Mesenchymal stem cell (in vitro differentiated cells and primary cell): ENCODE measurements at regions not wholly inside any gene's neighbourhood (a gene's known extent, or its start where the extent isn't known, plus 50 kb on each side); places are given as distances from the start of the nearest gene placed in this dataset.

ENCODE experiments used
- DNase-seq: peaks from one replicate; pipeline ENCODE4 v3.0.0-alpha.2; 2013
- H2AFZ ChIP-seq: one replicate; pipeline ENCODE4 v1.6.1; 2013; ENCODE audit warnings: low read depth, mild to moderate bottlenecking, control low read depth, inconsistent platforms, low read length, moderate library complexity
- H2AK5ac ChIP-seq: 2 replicates; pipeline ENCODE4 v1.6.1; 2013; ENCODE audit warnings: low read length, moderate library complexity, mild to moderate bottlenecking, inconsistent platforms; ENCODE audit not compliant: severe bottlenecking
- H2BK120ac ChIP-seq: one replicate; pipeline ENCODE4 v1.6.1; 2013; ENCODE audit warnings: low read depth, mild to moderate bottlenecking, inconsistent platforms, low read length, moderate library complexity
- H2BK12ac ChIP-seq, 2 experiments: one replicate each; pipeline ENCODE4 v1.6.1; 2013; ENCODE audit warnings: inconsistent platforms in 2 of 2, low read length in 2 of 2, mild to moderate bottlenecking in 2 of 2, moderate library complexity in 2 of 2, control low read depth in 1 of 2
- H2BK15ac ChIP-seq: one replicate; pipeline ENCODE4 v1.6.1; 2013; ENCODE audit warnings: mild to moderate bottlenecking, low read depth, inconsistent platforms; ENCODE audit not compliant: poor library complexity, severe bottlenecking
- H2BK5ac ChIP-seq: 2 replicates; pipeline ENCODE4 v1.6.1; 2013; ENCODE audit warnings: low read depth, mild to moderate bottlenecking, low read length, control low read depth, inconsistent platforms; ENCODE audit not compliant: poor library complexity, severe bottlenecking
- H3K14ac ChIP-seq, 2 experiments: one replicate each; pipeline ENCODE4 v1.6.1; 2013; ENCODE audit warnings: inconsistent platforms in 2 of 2, low read length in 2 of 2, control low read depth in 1 of 2, mild to moderate bottlenecking in 1 of 2, moderate library complexity in 1 of 2
- H3K18ac ChIP-seq, 2 experiments: one replicate each; pipeline ENCODE4 v1.6.1; 2013; ENCODE audit warnings: inconsistent platforms in 2 of 2, low read length in 2 of 2, control low read depth in 1 of 2, low read depth in 1 of 2, mild to moderate bottlenecking in 1 of 2
- H3K23ac ChIP-seq, 2 experiments: one replicate each; pipeline ENCODE4 v1.6.1; 2013; ENCODE audit warnings: inconsistent platforms in 2 of 2, low read length in 2 of 2, mild to moderate bottlenecking in 2 of 2, moderate library complexity in 2 of 2, control low read depth in 1 of 2
- H3K27ac ChIP-seq: 2 replicates; pipeline ENCODE4 v1.5.1; 2013; ENCODE audit warnings: mild to moderate bottlenecking, moderate library complexity, low read length, control low read depth, inconsistent platforms; ENCODE audit not compliant: poor library complexity, severe bottlenecking
- H3K27me3 ChIP-seq, 2 experiments: 2 replicates each; pipeline versions ENCODE4 v1.6.1 to v1.7.0; 2013; ENCODE audit warnings: low read length in 2 of 2, mild to moderate bottlenecking in 2 of 2, moderate library complexity in 2 of 2, control low read depth in 1 of 2, inconsistent platforms in 1 of 2; ENCODE audit not compliant: control insufficient read depth in 1 of 2, insufficient read depth in 1 of 2
- H3K36me3 ChIP-seq, 2 experiments: 2 replicates each; pipeline versions ENCODE4 v1.6.1 to v1.7.0; 2013; ENCODE audit warnings: low read length in 2 of 2, control low read depth in 1 of 2, inconsistent platforms in 1 of 2, low read depth in 1 of 2, mild to moderate bottlenecking in 1 of 2; ENCODE audit not compliant: insufficient read depth in 2 of 2, control insufficient read depth in 1 of 2
- H3K4ac ChIP-seq, 2 experiments: one replicate each; pipeline ENCODE4 v1.6.1; 2013; ENCODE audit warnings: inconsistent platforms in 2 of 2, low read length in 2 of 2, mild to moderate bottlenecking in 2 of 2, moderate library complexity in 2 of 2, control low read depth in 1 of 2, low read depth in 1 of 2
- H3K4me1 ChIP-seq: 2 replicates; pipeline ENCODE4 v1.6.1; 2013; ENCODE audit warnings: low read depth, low read length, control low read depth; ENCODE audit not compliant: control insufficient read depth, insufficient read depth
- H3K4me2 ChIP-seq: 2 replicates; pipeline ENCODE4 v1.6.1; 2013; ENCODE audit warnings: low read length, mild to moderate bottlenecking, inconsistent platforms; ENCODE audit not compliant: poor library complexity, severe bottlenecking
- H3K4me3 ChIP-seq, 2 experiments: 2 replicates each; pipeline versions ENCODE4 v1.5.1 to v1.7.0; 2013; ENCODE audit warnings: low read length in 2 of 2, mild to moderate bottlenecking in 2 of 2, control low read depth in 1 of 2, low read depth in 1 of 2; ENCODE audit not compliant: insufficient read depth in 1 of 2
- H3K79me1 ChIP-seq: replicated peaks from 2 replicates; pipeline ENCODE4 v1.6.1; 2013; ENCODE audit warnings: mild to moderate bottlenecking, control low read depth, low read length, inconsistent platforms; ENCODE audit not compliant: poor library complexity, severe bottlenecking
- H3K9ac ChIP-seq: 2 replicates; pipeline ENCODE4 v1.7.0; 2013; ENCODE audit warnings: mild to moderate bottlenecking, low read length, moderate library complexity
- H3K9me3 ChIP-seq: 2 replicates; pipeline ENCODE4 v1.7.0; 2013; ENCODE audit warnings: mild to moderate bottlenecking, low read length; ENCODE audit not compliant: control insufficient read depth
- H4K8ac ChIP-seq: one replicate; pipeline ENCODE4 v1.6.1; 2013; ENCODE audit warnings: inconsistent platforms, mild to moderate bottlenecking, low read length, moderate library complexity
- H4K91ac ChIP-seq: one replicate; pipeline ENCODE4 v1.6.1; 2013; ENCODE audit warnings: mild to moderate bottlenecking, low read length, inconsistent platforms
- WGBS: methylation state at CpG from one replicate; pipeline ENCODE4 v1.1.7; 2013; ENCODE audit warnings: mixed read lengths; 5-methylcytosine and 5-hydroxymethylcytosine counted together

DNA sequence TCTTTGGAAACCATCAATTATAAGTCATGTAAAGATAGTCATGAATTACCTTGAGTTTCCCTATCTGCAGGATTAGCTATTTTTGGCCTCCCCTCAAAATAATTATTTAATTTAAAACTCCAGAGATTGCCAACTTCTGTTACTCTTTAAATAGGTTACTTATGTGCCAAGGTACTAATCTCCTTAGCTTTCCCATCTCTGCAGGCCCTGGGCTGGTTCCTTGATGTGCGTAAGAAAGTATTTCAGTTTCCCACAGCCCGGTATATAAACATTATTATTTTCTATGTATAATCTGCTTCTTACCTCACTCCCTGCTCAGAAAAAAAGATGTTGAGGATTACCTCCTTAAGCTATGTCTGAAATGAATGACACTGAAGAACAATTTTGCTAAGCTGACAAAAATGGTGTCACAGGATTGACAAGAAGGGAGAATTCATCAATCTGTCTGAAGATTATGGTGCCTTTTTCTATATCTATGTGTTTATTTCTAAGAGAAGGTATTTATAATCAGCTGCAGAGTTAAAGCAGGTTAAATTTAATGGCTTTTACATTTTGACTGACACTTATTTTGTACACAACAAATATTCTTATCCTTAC is 1697.2 kb upstream of the PCDH20 start:
- no peak for DNase-seq
- no CpG with 5 or more reads among the region's 2 CpGs for WGBS
- no peak overlapping the region for H2BK12ac ChIP-seq

DNA sequence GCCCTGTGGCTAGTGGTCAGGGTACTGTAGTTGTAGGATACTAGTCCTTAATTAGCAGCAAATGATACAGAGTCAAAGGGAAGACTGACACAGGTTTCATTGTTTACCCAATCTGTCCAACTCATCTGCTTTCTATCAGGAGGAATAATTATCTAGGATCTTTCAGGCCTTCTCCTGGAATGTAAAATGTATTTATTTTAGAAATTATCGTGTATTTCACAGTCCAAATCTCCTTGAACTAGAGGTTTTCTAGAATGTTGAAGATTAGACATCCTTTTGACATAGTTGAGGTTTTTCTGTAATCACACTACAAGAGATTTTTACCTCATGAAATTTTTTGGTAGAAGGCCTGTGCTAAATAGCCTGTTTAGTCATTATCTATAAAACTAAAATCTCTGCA is 1694.8 kb upstream of the PCDH20 start:
- no peak for DNase-seq
- Histone ChIP-seq H3K9ac (no peak overlapping the region), H2BK15ac (no peak overlapping the region), H2BK12ac (no peak overlapping the region), H3K9me3 (no peaks in the 10 kb centered on the region), H3K4me2 (no peak overlapping the region), H3K79me1 (no peaks in the 10 kb centered on the region), H2AK5ac (no peak overlapping the region), H3K27me3 (no peaks in the 10 kb centered on the region), H3K14ac (no peak overlapping the region), H3K27ac (no peak overlapping the region), H3K4me1 (no peaks in the 10 kb centered on the region), H2BK120ac (no peak overlapping the region), H3K4ac (no peak overlapping the region), H3K4me3 (no peak overlapping the region), H3K18ac (no peak overlapping the region), H3K23ac (no peak overlapping the region), H2AFZ (no peak overlapping the region), H4K91ac (no peak overlapping the region), H4K8ac (no peak overlapping the region), H2BK5ac (no peak overlapping the region), H3K36me3 (no peaks in the 10 kb centered on the region)
- no CpG with 5 or more reads among the region's 1 CpG for WGBS

More for the DNA sequence above, 1697.2 kb upstream of the PCDH20 start:
- Histone ChIP-seq H4K91ac (no peak overlapping the region), H3K4me1 (no peaks in the 10 kb centered on the region), H2AFZ (no peak overlapping the region), H3K36me3 (no peaks in the 10 kb centered on the region), H3K9ac (no peak overlapping the region), H3K18ac (no peak overlapping the region), H3K4ac (no peak overlapping the region), H3K4me3 (no peak overlapping the region), H4K8ac (no peak overlapping the region), H2BK5ac (no peak overlapping the region), H3K14ac (no peak overlapping the region), H3K4me2 (no peak overlapping the region), H2BK15ac (no peak overlapping the region), H3K27ac (no peak overlapping the region), H3K23ac (no peak overlapping the region), H3K27me3 (no peaks in the 10 kb centered on the region), H2AK5ac (no peak overlapping the region), H3K9me3 (no peaks in the 10 kb centered on the region), H2BK120ac (no peak overlapping the region), H3K79me1 (no peaks in the 10 kb centered on the region)

DNA sequence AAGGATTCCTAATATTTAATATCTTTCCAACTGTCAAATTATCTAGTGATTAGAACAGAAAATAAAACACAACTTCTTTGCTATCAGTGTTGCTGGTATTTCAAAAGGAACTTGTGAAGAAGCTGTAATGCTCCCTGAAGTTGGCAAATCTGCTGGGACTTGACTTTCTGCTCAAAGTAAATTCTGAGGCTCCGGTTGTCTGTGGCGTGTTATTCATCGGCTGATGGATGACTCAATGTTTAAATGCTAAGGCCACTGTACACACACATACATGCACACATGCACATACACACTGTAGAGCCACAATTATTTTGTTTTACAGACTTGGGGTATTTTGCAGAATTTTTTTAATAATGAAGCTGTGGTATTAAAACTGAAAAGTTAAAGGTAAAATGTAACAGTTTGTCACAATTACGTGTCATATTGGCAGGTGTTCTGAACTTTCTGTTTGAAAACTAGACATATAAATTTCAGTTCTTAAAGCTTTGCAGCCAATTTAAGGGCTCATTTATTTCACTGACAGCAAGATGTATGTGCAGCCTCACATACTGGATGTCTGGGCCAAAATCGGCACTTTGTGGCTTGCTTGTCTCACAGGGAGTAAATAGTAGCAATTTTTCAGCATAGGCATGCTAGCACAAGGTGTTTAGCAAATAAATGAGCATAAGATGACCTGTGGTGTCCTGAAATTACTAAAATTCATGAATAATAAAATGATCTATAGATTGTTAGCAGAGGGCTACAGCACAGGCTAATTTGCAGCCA is 1691.7 kb upstream of the PCDH20 start:
- Histone ChIP-seq H3K9ac (no peak overlapping the region), H3K79me1 (no peaks in the 10 kb centered on the region), H2BK5ac (no peak overlapping the region), H3K4me2 (no peak overlapping the region), H2AK5ac (no peak overlapping the region), H4K8ac (no peak overlapping the region), H3K9me3 (no peaks in the 10 kb centered on the region), H2BK12ac (no peak overlapping the region), H3K4ac (no peak overlapping the region), H3K27ac (no peak overlapping the region), H2BK120ac (no peak overlapping the region), H3K27me3 (no peaks in the 10 kb centered on the region), H4K91ac (no peak overlapping the region), H3K23ac (no peak overlapping the region), H3K14ac (no peak overlapping the region), H2AFZ (no peak overlapping the region), H3K4me3 (no peak overlapping the region), H3K36me3 (no peaks in the 10 kb centered on the region), H3K4me1 (no peaks in the 10 kb centered on the region), H2BK15ac (no peak overlapping the region), H3K18ac (no peak overlapping the region)
- 93% methylated on average over 5 of the region's 5 CpGs for WGBS
- DNase-seq, result peak; percentile 10

DNA sequence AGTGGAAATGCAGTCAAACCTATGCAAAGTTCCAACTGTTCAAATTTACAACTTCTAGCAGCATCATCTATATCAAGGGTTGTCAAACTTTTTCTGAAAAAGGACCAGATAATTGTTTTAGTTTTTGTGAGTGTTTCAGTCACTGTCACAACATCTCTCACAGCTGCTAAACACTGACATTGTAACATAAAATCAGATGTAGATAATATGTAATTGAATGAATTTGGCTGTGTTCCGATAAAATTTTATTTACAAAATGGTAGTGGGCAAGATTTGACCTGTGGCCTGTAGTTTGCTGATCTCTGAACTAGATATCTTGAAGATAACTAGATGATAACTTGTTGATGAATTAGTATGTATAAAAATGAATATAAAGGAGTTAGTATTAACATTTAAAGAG is 1679.1 kb upstream of the PCDH20 start:
- no peak overlapping the region for H2BK15ac ChIP-seq
- no peak overlapping the region for H3K23ac ChIP-seq
- no peaks in the 10 kb centered on the region for H3K27me3 ChIP-seq
- H3K4ac ChIP-seq, result no peak overlapping the region
- no peaks in the 10 kb centered on the region for H3K79me1 ChIP-seq
- H3K9me3 ChIP-seq, result no peaks in the 10 kb centered on the region
- H3K4me3 ChIP-seq, result no peak overlapping the region
- WGBS, result 100% methylated on average over 1 of the region's 1 CpG
- no peak overlapping the region for H2AFZ ChIP-seq
- H2BK120ac ChIP-seq, result no peak overlapping the region
- H2BK5ac ChIP-seq, result no peak overlapping the region
- H3K4me1 ChIP-seq, result no peaks in the 10 kb centered on the region
- no peak overlapping the region for H4K8ac ChIP-seq
- H2BK12ac ChIP-seq, result no peak overlapping the region
- no peaks in the 10 kb centered on the region for H3K36me3 ChIP-seq
- no peak overlapping the region for H4K91ac ChIP-seq
- H3K9ac ChIP-seq, result no peak overlapping the region
- DNase-seq, result no peak
- no peak overlapping the region for H3K4me2 ChIP-seq
- H3K14ac ChIP-seq, result no peak overlapping the region
- H3K27ac ChIP-seq, result no peak overlapping the region
- H3K18ac ChIP-seq, result no peak overlapping the region
- H2AK5ac ChIP-seq, result no peak overlapping the region
